Middle frontal gyrus (tissue), 1 donor: ENCODE measurements at regions not wholly inside any gene's neighbourhood (a gene's known extent, or its start where the extent isn't known, plus 50 kb on each side); places are given as distances from the start of the nearest gene placed in this dataset.

ENCODE experiments used
- DNase-seq: peaks from one replicate; pipeline ENCODE4 v3.0.0-alpha.2; 2015; ENCODE audit warnings: low spot score; ENCODE audit errors: extremely low spot score

DNA sequence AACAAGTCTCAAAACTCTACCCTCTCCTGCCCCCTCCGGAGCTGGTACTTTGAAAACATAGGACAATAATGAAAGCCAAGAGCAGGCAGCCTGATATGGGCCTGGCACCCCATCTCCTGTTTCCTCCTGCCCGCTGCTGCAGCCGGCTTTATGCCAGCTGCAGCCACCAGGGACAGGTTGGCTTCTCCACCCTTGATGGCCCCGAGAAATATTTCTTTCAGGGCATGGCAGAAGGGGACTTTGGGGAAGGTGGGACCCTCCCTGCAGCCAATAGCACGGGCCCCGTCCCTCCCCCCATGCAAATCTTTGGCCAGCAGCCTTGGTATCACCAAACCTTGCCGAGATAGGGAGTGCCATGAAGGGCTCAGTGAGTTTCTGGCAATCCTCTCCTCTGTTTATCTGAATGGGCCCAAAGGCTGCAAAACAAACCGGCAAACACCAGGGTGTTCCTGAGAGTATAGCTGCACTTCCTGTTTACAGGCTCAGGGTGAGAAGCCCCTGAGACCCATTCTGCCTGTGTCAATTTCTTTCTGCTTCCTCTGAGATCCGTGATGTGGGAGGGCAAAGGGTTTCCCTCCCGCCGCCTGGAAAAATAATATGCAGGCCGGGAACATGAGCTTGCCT is 73.4 kb upstream of the BOD1 start:
- DNase-seq, result no peak

DNA sequence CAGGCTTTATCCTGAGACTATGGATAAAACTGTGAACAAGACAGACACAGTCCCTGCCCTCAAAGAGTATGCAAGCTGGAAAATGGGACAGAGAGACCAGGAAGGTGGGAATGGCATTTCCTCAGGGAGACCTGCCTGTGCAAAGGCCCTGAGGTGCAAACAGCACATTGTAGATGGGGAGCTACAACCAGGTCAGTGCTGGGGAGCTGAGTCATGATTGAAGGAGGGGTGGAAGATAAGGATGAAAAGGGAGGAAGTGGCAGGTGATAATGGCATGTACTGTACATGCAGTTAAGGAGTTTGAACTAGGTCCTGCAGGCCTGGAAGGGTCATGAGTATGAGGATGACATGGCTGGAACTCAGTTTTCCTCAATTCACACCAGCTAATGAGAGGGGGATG is 75.5 kb upstream of the BOD1 start:
- no peak for DNase-seq

DNA sequence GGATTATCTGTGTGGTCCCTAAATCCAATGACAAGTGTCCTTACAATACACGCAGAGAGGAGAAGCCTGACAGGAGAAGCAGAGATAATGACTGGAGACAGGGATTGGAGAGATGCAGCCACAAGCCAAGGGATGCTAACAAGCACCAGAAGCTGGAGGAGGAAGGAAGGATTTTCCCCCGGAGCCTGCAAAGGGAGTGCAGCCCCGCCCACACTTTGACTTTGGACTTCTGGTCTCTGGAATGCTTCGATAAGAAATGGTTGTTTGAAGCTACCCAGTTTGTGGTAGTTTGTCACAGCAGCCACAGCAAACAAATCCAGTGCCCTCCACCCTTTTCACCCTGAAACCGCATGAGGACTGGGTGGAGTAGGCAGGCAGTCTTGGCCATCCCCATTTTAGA is 77.2 kb upstream of the BOD1 start:
- DNase-seq, result no peak

DNA sequence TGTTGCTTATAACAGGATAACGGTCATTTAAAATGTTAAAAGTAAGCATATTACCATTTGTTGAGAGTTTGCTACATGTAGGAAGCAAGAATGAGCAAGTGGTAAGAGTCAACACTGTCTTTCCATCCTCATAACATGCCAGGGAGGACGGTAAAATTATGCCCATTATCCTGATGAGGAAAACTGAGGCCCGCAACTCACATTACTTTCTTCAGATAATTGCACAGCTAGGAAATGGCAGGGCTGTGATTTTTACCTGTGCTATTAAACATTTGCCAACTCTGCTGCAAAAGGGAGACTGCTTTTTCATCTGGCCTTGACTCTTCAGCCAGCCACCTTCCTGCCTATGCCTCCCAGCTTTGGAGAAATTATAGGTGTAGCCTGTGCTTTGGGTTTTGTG is 79.8 kb upstream of the BOD1 start:
- no peak for DNase-seq

DNA sequence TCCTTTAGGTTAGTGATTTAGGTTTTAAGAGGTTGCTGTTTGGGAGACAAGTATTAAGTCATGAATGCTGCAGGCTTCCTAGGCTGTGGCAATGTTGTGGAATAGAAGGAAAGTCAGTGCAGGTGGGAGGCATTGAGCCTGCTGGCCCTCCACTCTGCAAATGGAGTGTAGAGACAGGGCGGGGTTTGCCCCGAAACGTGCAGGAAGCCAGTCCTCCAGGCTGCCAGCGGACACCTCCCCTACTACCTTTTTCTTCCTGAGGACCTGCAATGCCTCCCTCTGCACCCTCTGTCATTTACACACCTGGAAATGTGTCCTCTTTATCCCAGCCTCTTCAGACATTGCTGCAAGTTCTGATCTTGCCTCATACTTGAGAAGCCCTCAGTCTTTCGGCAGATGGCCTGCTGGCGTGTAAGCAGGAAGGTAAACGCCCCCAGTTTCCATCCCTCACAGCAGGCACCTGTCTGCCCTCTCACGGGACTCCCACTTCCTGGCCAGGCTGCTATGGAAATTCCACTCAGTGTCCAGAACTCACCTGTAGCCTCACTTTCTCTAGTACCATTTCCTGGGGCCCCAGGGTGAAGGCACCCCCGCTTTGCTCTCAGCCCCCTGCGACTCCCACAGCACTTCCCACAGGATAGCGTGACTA is 81.6 kb upstream of the BOD1 start:
- DNase-seq, result no peak

DNA sequence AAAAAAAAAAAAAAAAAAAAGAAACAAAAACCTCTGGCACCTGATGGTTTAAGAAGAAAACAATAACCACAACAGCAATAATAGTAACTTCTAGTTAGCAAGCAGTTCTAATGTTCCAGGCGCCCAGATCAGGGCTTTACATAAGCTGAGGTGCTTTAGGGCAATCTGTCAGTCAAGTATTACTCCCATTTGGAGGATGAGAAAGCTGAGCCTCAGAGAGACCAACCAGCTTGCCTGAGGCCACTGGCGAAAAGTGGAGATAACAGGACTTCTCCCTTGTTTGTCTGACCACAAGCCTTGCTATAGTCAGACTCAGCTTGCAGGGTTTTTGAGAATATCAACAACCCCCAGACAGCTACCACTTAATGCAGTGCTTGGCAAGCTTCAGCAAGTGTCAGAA is 83.5 kb upstream of the BOD1 start:
- no peak for DNase-seq

DNA sequence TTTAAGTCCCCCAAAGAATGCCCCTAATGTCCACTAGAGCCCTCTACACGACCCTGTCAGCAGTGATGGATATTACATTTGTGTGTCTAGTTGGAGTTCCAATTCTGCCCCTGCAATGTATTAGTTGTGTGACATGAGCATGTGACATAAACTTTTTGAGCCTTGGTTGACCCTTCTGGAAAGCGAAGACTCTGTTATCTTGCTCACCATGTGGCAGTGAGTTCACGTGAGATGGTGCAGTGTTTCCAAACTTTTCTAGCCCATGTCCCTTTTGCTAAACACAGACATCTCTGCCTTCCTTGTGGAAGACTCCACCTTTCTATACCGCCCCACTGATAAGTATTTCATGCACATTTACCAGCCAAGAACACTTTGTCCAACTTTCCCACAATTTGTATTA is 87.0 kb upstream of the BOD1 start:
- no peak for DNase-seq

DNA sequence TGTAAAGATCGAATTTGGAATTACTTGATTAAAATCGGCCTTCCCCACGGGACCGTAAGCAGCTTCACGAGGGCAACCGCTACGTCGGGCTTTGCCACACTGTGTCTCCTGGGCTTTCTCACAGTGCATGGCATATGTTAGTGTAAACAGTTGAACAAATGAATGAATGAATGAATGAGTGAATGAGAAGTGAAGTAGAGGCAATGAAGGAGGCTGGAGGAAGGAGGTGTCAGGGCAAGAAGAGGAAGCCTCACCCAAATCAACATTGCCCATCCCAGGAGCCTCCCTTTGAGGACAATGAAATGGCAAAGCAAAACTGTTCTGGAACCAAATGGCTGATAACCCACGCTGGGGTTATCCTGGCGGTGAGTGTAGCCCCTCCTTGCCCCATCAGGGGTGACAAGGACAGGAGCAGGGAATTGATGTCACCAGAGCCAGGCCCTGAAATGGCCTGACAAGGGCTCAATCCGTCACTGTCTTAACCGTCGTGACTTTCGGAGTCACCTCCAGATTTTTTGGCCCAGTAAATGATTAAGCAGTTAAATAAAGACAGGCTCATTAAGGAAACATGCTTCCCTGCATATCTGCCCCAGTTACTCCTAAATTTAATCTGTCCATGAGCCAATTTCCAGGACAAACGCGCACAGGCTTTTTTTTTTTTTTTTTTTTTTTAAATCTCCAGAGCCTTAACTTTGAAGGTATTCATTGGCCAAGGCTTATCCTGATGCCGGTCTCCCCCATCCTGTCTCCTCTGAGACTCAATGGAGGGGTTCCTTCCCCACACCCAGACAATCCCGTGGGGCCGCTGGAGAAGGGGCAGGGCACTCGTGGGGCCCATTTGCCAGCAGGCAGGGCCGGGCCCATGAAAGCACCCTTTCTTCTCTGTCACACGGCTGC is 88.4 kb upstream of the BOD1 start:
- no peak for DNase-seq

DNA sequence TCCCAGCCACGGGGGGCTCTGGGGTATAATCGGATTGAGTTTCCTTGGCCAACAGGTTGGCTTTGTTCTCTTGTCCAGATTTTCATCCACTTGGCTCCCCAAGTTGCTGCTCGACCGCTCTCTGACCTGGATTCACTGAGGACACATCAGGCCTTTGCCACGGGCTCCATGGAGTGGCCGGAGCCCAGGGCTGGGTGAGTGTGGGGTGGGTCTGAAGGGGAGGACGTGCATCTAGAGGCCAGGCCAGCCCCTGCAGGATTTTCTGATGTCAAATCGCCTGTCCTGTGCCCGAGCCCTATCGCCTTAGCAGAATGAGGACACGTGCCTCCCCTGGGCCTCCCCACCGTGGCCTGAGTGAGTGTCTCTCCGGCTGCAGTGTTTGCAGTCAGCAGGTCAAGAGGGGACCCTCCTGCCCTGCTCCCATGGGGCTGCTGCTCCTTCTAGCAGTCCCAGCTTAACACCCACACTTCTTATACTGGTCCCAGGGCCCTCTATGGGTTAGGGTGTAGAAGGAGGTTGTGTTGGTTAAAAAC is 89.1 kb upstream of the BOD1 start:
- no peak for DNase-seq

DNA sequence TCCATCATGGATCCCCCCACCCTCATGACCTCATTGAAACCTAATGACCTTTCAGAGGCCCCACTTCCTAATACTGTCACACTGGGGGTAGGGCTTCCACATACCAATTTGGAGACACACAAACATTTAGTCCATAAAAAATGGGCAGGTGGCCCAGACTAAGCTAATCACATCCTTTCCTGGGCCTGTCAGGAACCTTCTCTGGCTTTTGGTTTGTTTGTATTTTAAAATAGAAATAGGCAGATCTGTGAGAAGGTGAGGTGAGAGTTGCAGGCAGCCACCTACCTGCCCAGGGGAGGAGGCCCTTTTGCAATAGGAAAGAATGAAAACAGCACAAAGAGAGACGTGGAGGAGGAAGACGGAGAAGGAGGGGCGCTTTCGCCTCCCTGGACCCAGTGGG is 90.2 kb upstream of the BOD1 start:
- DNase-seq, result no peak

DNA sequence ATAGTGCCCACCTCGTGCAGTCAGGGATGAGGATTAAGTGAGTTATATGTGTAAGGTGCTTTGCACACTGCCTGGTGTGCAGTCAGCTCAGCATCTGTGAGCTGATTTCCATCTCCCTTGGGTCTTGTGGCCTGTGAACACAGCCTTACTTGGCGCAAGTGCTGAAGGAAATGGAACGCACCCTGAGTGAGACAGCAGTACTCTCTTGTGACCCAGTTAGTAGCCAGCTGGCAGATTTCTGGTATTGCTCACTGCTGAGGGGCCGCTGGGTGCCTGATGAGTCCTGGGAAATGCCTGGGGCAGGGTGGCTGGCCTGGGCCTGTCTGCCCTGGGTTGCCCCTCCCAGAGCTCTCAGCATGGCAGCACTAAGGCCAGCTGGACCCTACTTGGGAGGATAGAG is 90.9 kb upstream of the BOD1 start:
- no peak for DNase-seq

DNA sequence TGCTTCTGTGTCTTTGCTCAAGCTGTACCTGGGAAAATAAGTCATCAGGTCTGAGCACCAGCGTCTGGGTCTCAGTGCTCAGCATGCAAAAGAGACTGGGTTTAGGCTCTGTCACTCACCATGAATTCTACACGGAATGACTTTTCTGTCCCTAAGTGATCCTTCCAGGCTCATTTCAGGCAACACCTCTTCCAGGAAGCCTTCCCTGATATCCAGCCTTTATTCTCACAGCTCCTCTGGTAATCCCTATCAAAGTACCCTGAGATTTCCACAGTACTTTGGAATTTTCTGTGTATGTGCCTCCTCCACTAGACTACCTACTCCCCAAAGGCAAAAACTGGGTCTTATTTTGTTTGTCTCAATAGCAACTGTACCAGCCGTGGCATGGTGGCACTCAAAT is 92.7 kb upstream of the BOD1 start:
- no peak for DNase-seq

DNA sequence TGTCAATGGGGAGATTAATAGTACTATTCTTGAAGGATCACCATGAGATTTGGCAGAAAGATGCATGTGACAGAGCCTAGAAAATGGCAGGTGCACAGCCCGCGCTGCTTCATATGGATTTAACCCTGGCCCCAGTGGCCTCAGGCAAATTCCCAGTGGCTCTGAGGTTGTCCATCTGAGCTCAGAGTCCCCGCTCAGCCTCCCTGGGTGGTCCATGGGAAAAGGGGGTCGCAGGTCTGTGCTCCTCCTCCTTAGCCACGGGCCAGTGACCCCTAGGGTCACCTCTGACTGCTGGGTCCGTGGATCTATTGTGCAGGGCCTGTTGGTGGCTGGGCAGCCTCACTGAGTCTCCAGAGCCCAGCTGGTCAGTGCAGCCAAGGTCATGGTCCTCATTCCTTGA is 93.3 kb upstream of the BOD1 start:
- DNase-seq, result no peak

DNA sequence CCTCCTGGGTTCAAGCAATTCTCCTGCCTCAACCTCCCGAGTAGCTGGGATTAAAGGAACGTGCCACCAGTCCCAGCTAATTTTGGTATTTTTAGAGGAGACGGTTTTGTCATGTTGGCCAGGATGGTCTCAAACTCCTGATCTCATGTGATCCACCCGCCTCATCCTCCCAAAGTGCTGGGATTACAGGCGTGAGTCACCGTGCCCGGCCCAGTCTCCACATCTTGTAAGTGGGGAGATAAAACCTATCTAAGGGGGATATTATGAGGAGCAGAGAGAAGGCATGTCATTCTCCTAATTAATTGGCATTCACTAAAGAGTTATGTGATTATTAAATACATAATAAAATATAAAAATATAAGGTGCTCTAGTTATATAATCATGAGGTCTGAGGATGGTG is 94.1 kb upstream of the BOD1 start:
- DNase-seq, result no peak

DNA sequence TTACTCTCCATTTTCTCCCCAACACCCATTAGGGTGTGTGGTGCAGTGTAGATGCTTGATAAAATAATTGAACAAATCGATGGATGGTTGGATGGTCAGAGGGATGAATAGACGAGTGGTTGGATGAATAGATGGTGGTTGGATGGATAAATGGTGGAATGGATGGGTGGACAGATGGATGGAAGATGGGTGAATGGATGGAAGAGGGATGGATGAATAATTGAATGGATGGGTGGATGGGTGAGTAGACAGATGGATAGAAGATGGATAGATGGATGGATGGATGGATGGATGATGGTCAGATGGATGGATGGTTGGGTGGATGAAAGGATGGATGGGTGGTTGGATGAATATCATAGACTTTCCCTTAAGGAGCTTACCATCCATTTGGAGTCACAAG is 95.0 kb upstream of the BOD1 start:
- DNase-seq, result no peak

DNA sequence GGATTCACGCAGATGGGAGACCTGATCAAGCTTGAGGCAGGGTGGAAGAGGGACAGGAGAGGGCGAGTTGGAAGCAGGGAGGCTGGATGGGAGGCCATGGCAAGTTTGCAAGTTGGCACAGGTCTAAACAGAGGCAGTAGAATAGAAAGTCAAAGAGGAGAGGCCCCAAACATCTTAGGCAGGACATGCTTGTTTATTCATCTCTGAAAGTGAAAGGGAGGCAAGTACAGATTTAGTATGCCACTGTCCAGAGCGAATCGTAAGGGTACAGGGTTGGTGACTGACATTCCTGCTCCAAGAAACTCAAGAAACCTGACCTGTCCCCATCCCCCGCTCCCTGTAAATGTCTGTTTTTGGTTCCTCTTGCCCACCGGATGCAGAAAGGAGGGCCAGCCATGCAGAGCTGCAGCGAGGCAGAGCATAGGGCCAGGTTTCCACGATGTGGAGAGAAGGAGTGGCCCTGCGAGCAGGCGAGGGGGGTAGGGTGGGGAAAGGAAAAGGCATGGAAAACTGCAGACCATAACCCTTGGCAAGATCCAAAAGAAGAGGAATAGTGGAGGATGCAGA is 96.2 kb upstream of the BOD1 start:
- DNase-seq, result no peak

DNA sequence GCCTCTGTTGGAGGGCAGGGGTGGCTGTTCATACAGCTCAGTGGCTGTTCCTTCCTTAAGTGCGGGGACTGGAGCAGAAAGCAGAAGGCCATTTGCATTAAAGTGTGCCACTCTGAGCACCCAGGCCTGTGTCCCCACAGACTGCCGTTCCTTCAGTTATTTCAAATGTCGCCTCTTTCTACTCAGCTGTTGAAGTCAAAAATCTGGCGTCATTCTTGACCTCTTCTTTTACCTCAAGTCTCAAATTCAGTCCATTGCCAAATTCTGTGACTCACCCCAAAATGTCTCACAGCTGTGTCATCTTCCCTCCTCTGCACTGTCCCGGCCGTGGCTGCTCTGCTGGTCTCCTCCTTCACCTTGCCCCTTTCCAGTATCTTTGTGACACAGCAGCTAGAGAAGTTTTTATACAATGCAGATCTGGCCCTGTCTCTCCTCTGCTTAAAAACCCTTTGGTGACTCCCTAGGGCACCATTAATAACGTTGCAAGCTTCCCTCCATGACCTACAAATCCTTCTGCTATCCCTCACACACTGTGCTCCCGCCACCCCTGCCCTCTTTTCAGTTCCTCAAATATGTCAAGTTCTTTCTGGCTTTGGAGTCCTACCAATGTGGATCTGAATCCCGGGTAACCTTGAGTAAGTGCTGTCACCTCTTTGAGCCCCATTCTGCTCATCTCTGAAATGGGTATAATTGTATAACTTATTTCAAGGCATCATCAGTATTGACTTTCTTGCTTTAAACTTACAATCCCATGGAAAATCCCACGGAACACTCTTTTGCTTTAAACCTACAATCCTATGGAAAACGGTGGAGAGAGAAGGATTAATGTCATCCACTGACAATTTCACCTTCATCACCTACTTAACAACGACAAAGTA is 98.3 kb upstream of the BOD1 start:
- no peak for DNase-seq

DNA sequence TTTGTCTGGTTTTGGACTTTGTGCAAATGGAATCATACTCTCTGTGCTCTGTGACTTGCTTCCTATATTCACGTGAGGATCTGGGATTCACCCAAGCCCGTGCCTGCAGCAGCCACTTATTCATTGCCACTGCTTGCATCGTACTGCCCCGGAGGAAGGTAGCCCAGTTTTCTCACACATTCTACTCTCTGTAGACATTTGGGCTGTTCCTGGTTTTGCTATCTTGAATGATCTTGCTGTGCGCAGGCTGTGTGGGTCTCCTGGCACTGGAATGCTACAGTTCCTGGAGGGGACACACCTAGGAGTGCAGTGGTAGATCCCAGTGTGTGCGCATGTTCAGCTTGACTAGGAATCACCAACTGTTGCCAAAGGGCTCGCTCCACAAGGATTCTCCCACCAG is 99.2 kb upstream of the BOD1 start:
- DNase-seq, result no peak

DNA sequence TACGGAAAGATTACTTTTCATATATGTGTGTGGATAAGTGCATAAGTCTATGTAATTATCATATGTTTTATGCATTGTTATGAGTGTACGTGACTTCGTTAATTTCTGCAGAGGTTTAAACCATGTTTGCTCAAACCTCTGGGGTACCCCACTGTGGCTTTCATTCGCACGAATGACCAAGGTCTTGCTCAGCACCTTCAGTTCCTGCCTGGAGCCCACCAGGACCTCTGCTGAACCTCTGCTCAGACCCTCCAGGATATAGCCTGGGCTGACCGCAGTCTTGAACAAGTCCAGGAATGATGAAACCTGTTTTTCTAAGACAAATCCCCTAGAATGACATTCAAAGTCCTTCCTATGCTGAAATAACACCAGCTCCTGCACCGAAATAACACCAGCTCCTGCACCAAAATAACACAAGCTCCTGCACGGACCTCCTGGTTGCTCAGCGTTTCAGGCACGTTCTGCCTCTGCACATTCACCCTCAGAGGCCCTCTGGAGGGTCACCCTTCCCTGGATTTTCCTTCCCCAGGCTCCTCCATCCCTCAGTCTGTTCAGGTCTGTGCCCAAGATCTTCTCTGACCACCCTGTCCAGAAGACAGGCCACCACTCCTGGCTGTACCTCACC is 99.7 kb upstream of the BOD1 start:
- DNase-seq, result no peak

DNA sequence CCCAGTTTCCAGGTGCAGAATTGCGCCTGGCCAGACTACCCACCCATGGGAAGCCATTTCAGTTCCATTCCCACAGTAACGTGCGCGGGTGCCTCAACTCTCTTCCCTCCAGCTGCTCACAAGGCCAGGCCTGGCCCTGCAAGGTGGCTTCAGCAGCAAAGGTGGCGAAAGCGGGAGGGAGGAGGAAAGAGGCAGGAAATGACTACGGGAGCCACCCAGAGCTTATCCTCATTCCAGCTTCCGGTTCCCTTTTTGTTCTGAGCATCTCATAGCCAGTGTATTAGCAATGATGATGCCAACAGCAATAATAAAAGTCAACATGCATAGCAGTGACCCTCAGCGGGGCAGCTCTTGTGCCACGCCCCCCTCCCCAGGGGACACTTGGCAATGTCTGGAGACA is 101.5 kb upstream of the BOD1 start:
- DNase-seq, result no peak

DNA sequence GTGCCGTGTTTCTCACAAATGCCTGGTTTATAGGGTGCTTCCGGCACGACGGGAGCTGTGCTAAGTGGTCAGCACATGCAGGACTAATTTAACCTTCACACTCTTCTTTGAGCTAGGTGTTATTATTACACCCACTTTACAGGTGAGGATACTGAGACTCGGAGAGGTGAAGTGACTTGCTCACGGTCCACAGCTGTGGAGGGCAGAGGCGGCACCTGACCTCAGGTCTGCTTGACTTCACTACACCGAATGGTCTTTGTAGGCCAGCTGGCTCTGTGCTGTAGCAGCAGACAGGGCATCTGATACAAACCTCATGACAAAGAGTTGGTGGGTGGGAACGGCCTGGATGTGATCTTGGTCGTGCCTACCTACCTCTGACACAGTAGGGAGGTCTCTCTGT is 102.0 kb upstream of the BOD1 start:
- DNase-seq, result no peak
